ENCODE measurements at regions not wholly inside any gene's neighbourhood (a gene's known extent, or its start where the extent isn't known, plus 50 kb on each side); places are given as distances from the start of the nearest gene placed in this dataset.
A peak's percentile ranks its signal among the peaks of the same experiment; 100 is the strongest.

DNA sequence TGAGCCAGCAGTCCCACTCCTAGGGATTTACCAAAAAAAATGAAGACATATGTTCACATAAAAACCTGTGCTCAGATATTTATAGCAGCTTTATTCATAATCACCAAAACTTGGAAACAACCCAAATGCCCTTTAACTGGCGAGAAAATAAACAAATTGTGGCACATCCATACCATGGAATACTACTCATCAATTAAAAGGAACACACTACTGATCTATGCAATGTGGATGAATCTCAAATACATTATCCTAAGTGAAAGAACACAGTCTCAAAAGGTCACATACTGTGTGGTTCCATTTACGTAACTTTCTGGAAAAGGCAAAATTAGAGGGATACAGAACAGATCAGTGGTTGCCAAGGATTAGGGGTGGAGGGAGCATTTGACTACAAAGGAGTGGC, 394.5 kb downstream of the SHQ1 start:
- DNase-seq = no peak

DNA sequence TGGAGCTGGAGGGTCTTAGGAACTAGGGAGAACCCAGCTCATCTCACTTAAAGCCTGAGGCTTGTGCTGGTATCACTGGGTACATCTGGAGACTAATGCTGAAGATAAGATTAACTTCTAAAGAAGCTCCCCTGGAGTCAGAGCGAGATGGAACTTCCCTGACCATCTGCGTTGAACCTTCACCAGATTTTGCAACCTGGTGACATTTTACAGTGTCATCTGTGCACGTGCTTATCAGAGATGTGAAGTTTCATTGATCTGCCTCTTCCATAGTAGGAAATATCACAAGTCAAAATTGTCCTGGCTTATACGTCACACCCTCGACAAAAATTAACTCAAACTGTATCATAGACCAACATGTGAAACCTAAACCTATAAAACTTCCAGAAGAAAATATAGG, 395.5 kb downstream of the SHQ1 start:
- no peak for DNase-seq

DNA sequence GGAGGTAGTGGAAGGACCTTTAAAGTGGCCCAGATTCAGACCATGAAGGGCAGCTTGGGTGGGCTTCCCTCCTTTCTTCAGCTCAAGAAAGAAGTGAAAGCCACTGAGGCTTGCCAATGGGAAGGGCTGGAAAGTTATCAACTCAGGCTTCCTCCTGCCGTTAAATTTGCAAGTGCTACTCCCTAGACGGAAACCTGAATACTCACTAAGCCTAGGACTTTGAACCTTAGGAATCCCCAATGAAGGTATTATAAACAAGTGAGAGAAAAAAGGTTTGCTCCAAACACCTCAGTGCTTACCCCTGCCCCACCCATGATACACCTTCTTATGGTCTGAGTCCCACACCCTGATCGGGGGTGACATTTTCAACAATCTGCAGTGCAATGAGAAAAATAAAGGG, 396.4 kb downstream of the SHQ1 start:
- DNase-seq = no peak

DNA sequence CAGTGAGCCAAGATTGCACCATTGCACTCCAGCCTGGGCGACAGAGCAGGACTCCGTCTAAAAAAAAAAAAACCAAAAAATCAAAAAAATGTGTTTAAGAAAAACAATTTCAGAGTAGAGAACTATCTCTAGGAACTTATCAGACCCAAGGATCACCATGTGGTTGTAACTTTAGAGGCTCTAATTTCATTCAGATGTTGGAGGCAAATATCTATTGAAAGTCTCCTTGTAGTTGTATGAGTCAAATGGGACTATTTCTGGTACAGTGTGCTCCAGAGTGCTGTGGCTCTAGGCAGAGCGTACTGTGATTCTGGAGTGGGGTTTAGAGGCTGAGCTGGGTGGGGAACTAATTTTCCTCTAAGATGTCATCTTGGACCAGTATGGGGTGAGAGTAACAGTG, 398.7 kb downstream of the SHQ1 start:
- no peak for DNase-seq

DNA sequence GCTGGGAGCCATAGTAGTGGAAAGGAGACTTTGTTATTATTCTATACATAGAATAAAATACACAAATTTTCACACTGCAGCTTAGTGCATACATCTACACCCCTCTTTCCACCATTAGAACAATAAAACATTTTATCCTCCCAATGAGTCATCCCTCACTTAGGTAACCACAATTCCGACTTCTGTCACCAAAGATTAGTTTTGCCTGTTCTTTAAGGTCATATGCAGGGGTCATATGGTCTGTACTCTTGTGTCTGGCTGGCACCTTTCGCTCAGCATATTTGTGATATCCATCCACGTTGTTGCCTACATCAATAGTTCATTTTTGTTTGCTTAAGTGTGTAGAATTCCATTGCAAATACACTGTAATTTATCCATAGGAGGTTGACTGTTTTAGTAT, 399.4 kb downstream of the SHQ1 start:
- no peak for DNase-seq

DNA sequence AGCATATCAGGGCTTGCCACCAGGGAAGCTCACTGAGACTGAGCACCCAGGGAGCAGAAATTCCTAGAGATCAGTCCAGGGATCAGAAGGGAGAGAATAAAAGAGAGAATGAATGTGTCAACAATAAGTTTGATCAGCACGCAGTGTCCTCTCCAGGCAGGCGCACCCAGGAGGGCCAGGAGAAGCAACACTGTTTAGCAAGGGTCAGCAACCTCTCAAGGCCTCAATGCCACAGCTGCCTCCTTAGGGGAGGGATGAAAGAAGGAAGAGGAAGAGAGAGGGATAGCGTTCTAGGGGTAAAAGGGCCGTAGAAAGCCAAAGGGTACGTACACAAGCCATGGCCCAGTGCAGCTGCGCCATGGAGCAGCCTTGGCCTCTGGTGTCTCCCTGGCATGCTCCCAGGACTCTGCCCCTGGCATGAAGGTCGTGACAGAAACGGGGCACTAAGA, 399.8 kb downstream of the SHQ1 start:
- no peak for DNase-seq

DNA sequence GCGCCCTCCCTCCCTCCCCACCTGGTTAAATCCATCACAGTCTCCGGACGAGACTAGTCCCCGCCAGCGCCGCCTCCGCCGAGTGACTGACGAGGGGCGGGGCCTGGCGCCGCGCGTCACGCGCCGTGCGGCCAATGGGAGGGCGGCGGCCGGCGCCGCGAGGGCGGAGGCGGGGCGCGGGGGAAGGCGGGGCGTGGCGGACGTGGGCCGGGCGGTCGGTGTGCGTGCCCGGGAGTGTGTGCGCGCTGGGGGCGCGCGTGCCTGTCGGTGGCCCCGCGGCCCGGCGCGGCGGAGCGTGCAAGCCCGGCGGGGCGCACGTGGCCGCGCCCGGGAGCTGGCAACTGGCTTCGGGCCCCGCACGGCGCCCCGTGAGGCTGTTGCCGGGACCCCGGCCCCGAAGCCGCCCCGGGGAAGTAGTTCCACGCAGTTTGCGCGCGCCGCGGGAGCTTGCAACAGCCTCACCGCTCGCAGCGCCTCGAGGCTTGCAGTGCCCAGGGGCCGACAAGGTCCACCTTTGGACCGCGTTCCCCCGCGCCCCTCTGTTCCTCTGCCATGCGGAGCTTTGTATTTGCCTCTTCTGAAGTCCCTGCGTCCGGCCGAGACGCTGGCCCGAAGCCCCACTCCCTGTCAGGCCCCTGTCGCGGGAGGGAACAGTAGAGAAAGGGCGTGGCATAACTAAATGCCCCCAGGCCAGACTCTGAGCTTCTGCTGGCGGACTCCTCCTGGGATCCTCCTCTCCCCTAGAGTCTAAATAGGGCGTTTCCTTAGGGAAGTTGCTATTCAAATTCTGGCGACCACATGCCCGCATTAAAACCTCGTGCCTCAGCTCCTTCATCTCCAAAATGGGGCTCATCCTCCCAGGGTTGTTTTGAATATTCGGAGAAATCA, 400.9 kb downstream of the SHQ1 start:
- DNase-seq = peak; percentile 85

DNA sequence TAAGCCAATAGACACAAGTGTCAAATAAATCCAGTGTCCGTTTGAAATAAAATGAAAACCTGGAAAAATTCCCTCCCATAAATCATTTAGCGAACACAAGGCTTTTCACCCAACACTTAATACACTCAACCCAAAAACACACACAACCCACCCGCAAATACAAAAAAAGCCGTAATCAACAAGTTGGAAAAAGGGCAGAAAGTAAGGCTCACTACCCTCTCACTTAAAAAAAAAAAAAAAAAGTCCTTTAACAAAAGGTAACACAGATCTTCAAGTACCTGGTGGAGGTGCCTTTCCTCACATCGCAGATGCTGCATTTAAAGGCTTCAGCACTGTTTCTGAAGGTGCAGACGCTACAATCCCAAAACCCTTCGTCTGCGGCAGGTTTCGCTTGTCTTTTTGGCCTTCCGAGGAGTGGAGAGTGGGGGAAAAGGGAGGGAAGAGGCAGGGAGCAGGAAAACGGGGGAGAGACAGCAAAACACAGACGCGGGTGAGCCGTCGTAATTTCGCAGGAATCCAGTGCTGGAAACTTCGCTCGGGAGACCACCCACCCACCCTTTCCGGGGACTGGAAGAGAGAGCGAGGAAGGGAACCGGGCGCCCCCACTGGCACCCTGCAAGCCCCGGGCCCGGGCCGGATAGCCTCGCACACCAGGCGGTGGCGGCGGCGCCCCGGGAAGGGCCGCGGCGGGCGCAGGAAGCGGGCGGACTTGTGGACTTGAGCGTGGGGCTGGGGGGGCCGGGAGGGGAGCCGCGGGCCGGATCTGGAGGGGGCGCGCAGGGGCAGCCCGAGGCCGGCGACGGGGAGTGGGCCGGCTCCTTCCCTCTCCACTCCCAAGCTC, 401.8 kb downstream of the SHQ1 start, which contains the start of gene RYBP:
TSS of gene RYBP (minus strand) at position 404 of the 841 bp plus-strand sequence.
- DNase-seq = peak; percentile 25

DNA sequence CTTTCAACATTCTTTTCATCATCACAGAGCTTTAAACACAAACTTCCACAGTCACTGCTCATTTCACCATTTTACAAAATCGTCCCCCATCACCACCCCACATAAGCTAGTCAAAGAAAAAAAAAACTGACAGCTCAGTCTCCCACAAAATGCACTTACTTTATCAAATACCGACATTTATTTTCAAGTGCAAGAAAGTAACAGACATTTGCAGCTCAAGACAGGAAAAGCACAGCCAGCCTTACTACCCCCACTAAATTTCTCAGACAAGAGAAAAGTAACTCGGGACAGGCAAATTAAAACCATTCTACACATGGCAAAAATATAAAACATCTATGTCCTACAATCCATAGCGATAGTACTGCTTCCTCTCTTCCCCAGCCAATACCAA, 402.4 kb downstream of the SHQ1 start:
- DNase-seq = no peak

DNA sequence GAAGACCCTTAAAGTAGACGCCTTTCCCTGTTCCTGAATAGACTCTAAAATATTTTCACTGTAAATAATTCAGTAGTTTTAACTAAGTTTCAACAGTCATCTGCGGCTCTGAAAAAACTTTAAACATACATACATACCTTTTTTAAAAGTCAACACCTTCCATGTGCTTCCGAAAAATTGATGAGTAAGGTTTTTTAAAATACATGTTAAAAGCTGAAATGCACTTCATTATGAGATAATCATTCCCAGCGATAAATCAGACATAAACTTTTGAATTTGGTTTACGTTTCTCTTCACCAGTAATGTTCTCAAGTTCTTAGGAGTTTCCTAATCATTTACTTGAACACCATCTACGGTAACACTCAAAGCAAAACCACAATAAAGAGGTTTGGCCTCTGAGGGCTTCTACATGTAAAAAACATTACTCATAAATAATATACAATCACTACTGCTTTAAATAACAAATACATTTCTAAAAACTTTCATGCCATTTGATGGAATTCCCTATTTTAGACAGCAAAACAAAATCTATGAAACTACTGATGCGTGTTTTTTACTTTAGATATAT, 403.5 kb downstream of the SHQ1 start:
- DNase-seq = no peak

DNA sequence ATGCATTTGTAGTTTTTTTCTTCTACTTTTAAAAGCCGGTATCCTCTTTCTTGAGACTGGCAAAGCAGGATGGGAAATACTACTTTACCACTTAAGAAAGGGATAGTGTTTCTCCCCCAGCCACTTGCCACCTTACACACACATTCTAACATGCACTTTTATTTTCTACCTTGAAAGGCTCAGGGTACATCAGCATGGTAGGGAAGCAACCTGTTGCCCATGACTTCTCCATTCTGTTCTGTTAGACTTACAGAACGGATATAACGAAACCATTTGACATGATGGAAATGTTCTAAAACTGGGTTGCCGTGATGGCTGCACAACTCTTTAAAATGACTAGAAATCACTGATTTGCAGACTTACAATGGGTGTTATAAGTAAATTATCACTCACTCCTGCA, 405.5 kb downstream of the SHQ1 start:
- no peak for DNase-seq

DNA sequence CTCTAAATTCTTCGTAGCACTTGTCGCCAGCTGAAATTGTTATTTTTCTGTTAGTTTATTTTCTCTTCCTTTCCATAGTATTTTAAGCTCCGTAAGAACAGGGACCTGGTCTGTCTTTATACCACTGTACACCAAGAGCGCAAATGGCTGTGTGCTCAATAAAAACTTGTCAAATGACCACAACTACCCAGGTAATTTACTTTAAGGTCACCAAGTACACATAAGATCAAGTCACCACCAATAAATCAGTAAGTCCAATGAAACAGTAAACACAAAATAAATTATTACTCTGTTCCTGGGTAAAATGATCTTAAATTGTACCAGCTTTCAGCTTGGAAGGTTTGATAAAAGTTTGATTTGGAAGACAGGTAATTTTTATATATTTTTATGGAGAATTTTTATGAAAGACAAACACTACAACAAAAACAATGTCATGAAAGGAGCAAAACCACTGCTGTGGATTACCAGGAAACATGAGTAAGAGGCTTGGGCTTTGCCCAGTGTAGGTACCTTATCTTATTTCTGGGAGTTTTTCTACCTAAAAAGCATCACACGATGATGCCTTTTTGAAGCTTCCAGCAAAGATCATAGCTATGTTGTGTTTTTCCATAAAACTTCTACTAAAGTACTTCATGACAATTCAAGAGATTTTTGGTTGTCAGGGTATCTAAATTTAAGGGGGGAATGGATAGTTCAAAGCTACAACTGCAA, 406.8 kb downstream of the SHQ1 start:
- no peak for DNase-seq

DNA sequence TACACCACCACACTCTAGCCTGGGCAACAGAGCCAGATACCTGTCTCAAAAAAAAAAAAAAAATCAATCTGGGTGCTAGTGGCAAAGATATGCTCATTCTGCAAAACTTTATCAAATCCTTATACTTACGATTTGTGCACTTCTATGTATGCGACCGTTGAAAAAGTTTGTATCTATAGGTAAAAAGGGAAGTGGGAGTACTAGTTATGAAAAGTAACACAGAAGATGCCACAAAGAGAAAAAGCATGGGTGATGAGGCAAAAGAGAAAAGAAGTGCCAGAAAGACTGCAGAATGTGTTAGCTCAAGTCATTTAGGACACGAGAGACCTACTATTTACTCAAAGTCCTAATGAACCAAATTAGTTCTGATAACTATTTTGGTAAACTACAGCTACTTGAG, 407.8 kb downstream of the SHQ1 start:
- no peak for DNase-seq

DNA sequence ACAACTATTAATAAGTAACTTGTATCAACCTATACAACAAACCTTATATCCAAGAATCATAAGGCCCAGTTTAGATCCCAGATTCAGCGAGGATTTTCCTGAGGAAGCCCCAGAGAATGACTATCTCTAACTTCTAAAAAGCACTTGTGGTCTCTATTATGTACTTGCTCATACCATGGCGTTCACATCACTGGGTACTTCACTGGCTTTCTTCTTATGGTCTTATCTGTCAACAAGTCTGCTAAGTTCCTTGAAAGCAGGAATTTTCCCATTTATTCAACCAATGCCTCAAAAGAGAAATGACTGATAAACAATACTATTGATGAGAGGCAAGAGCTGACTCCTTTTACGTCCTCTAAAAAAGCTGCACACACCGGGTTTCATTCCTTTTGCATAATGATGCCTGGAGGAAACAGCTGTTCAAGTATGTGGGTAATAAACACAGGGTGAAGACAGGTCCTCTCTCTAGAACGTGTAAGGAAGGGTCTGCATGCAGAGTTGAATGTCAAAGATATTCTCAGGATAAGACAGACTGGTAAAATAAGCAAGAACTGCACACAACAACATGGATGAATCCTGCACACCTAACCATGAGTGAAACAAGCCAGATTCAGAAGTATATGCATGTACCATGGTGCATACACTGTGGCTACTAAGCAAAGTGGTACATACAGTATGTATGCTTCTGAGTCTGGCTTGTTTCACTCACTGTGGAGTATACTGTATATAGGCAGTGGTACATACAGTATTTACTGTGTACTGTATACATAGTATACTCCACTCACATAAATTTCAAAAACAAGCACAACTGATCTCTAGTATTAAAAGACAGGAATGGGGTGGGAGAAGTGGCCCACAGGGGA, 408.7 kb downstream of the SHQ1 start:
- DNase-seq = no peak

DNA sequence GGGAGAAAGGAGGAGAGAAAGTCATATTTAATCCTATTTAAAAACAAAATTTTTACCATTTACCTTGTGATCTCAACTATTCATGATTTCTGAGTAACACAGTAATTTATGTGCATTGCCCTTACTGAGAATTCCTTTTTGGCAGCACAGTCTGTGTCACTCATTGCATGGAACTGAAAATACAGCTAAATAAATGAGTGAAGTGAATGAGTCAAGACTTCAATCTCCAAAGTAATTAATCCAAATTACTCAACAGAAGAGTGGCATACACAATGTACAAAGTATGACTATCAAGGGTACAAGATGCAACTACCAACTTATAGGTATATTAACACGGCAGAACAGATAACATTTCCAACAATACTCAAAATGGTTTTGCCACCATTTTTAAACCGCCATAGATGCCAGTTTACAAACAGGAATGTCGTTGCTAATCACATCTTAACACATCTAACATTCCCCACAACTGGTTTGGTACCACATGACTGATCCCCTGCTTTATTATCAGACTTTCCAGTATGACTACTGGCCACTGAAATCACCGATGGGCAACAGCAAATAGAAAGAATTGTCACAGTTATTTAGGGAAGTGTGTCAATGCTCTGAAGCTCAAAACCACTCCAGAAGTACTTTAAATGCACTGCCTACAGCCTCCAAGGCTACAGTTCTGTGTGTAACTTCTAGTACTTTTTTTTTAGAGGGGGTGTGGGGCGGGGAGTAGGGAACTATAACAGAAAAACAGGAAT, 410.4 kb downstream of the SHQ1 start:
- no peak for DNase-seq

DNA sequence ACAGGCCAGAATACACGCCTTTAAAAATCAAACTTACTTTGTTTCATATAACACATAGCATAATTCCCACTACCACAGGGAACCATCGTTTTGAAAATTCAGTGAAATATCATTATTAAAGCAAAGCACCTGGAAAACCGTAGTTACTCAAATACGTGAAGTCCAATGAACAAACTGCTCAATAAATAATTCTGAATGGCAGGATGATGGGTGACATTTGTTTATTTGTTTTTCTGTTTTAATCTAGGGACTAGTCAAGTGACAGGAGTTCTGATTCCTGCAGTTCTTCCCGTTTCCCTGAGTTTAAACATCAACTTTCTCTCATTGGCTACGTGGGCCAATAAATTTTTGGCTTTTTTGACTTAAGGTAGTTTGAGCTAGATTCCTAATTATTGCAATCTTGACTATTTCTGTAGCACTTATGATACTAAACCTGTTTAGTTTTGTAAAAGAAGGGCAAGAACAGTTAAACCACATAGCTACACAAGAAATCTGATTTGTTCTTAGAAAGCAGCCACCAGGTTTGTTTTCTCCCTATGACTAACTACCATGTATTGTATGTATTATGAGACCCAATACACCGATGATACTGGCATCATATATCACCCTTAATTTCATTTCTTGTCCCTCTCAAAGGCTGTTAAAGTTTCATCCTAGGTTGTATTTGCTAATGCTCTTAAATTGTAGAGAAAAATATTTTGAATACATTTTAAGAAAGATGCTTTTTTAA, 411.2 kb downstream of the SHQ1 start:
- DNase-seq = no peak

DNA sequence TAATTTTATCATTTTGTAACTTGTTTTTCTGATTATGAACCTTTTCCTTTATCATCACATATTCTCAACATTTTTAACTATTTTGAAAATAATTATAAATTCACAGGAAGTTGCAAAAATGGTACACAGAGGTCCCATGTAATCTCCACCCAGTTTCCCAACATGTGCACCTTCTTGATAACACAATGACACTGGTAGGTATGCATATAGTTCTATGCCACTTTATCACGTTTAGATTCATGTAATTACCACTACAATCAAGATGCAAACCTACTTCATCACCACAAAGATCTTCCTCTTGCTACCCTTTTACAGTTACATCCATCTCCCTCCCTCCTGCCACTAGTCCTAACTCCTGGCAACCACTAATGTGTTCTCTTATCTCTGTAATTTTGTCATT, 413.9 kb downstream of the SHQ1 start:
- no peak for DNase-seq

DNA sequence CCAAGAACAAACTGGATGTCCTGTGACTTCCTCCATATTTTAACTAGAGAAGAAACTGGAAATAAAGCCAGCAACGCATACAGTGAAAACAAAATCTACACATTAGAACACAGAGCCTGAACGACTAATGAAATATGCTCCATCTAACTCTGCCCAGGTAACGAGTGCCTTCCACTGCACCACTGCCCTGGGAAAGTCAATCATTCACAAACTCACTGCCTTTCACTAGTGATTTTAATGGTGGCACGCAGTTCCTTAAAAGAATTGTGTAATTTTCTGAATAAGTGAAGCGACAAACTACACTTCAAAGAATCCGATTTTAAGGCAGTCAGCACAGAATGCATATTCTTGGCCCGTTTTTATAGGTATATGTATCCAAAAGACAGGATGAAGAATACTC, 416.0 kb downstream of the SHQ1 start:
- DNase-seq = no peak

DNA sequence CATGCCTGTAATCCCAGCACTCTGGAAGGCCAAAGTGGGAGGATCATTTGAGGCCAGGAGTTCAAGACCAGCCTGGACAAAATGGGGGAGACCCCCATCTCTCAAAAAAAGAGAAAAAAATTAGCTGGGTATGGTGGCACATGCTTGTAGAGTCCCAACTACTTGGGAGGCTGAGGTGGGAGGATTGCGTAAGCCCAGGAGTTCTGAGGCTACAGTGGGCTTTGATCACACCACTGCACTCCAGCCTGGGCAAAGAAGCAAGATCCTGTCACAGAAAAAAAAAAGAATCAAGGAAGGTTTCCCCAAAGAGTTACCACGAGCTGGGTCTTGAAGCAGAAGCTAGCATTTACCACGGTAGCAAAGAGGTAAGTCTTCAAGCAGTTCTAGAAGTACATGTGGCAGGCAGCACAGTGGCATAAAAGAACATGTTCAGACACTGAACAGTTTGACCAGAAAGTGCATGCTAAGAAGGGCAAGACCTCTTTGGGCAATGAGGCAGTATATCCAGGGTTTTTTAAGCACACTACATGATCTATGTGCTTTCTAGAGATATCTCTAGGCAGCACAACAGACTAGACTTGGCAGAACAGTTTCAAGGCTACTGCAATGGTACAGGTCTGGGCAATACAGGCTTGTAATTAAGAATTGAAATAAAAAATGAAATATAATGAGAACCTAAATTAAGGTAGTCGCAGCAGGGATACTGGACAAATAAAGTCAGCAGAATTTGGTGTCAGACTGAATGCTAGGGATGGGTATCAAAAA, 418.5 kb downstream of the SHQ1 start:
- no peak for DNase-seq

DNA sequence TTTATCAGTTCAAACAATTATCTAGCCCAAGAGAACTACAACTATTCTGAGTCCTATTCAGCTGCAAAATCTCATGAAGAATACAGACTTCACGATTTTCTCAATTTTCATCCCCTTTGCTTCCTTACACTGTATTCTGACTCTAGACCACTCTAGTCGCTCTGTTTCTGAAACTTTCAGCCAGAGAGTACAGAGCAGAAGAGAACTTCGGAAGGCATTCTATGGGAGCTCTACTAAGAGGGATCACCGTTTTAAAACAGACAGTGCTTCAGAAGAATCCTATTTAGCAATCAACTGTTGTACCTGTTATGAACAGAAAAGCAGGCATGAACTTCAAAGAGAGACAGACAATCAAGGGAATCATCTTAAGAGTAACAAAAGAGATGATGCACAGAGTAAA, 419.4 kb downstream of the SHQ1 start:
- DNase-seq = no peak
